ENCODE measurements at regions not wholly inside any gene's neighbourhood (a gene's known extent, or its start where the extent isn't known, plus 50 kb on each side); places are given as distances from the start of the nearest gene placed in this dataset.
"Not testable (repeated sequence)": the region's sequence is repeated elsewhere in the genome, so short reads cannot be mapped to it uniquely, and the experiment has no call there.

- intact Hi-C loops (cut with micrococcal nuclease); H3K4me2 ChIP-seq (ENCODE audit: insufficient read depth, low read length); H3K9ac ChIP-seq (replicated peaks; ENCODE audit: extremely low read depth, insufficient read depth, low read length); H3K9me1 ChIP-seq (replicated peaks; ENCODE audit: control insufficient read depth, extremely low read depth, insufficient read depth, low read length); POLR2A ChIA-PET; BruUV-seq (replicated peaks); H3K9me3 ChIP-seq (replicated peaks; ENCODE audit: control insufficient read depth, insufficient read depth, low read length); dilution Hi-C loops (cut with MboI; ENCODE audit: extremely low pct_ligation_motif_present, low sequenced_read_pairs); H3K27me3 ChIP-seq (ENCODE audit: control insufficient read depth in 2 of 2, insufficient read depth in 2 of 2, low read length in 2 of 2); H2AFZ ChIP-seq (ENCODE audit: low read depth, low read length); CTCF ChIA-PET; DNase-seq (ENCODE audit: low read depth, low spot score); H3K79me2 ChIP-seq (ENCODE audit: control insufficient read depth, insufficient read depth, low read length); H3K4me1 ChIP-seq (ENCODE audit: control insufficient read depth, extremely low read depth, insufficient read depth, low read length); H4K20me1 ChIP-seq (replicated peaks; ENCODE audit: control insufficient read depth, extremely low read depth, insufficient read depth, low read length); FAIRE-seq; H3K27ac ChIP-seq (ENCODE audit: insufficient read depth, low read depth, low read length); H3K36me3 ChIP-seq (ENCODE audit: control insufficient read depth in 2 of 2, extremely low read depth in 1 of 2, insufficient read depth in 2 of 2, low read length in 2 of 2); H3K4me3 ChIP-seq (replicated peaks in 1 of 3; ENCODE audit: insufficient read depth in 1 of 3, low read depth in 1 of 3, low read length in 3 of 3): not testable (repeated sequence)
These were observed 190.7 kb downstream of the TGIF2LX start for GRCh38 chrX:90112365-90112764.

GRCh38 chrX:90134947-90135346, 213.2 kb downstream of the TGIF2LX start:
- H3K4me1 ChIP-seq (ENCODE audit: control insufficient read depth, extremely low read depth, insufficient read depth, low read length); H3K27ac ChIP-seq (ENCODE audit: insufficient read depth, low read depth, low read length); H3K4me3 ChIP-seq (replicated peaks in 1 of 3; ENCODE audit: insufficient read depth in 1 of 3, low read depth in 1 of 3, low read length in 3 of 3); intact Hi-C loops (cut with micrococcal nuclease); POLR2A ChIA-PET; H4K20me1 ChIP-seq (replicated peaks; ENCODE audit: control insufficient read depth, extremely low read depth, insufficient read depth, low read length); H3K27me3 ChIP-seq (ENCODE audit: control insufficient read depth in 2 of 2, insufficient read depth in 2 of 2, low read length in 2 of 2); H3K36me3 ChIP-seq (ENCODE audit: control insufficient read depth in 2 of 2, extremely low read depth in 1 of 2, insufficient read depth in 2 of 2, low read length in 2 of 2); H2AFZ ChIP-seq (ENCODE audit: low read depth, low read length); CTCF ChIA-PET; FAIRE-seq; BruUV-seq (replicated peaks); DNase-seq (ENCODE audit: low read depth, low spot score); H3K9me1 ChIP-seq (replicated peaks; ENCODE audit: control insufficient read depth, extremely low read depth, insufficient read depth, low read length); H3K79me2 ChIP-seq (ENCODE audit: control insufficient read depth, insufficient read depth, low read length); H3K4me2 ChIP-seq (ENCODE audit: insufficient read depth, low read length); H3K9me3 ChIP-seq (replicated peaks; ENCODE audit: control insufficient read depth, insufficient read depth, low read length); H3K9ac ChIP-seq (replicated peaks; ENCODE audit: extremely low read depth, insufficient read depth, low read length); dilution Hi-C loops (cut with MboI; ENCODE audit: extremely low pct_ligation_motif_present, low sequenced_read_pairs): not testable (repeated sequence)

- H4K20me1 ChIP-seq (replicated peaks; ENCODE audit: control insufficient read depth, extremely low read depth, insufficient read depth, low read length); H3K4me2 ChIP-seq (ENCODE audit: insufficient read depth, low read length); intact Hi-C loops (cut with micrococcal nuclease); H3K9ac ChIP-seq (replicated peaks; ENCODE audit: extremely low read depth, insufficient read depth, low read length); DNase-seq (ENCODE audit: low read depth, low spot score); H3K79me2 ChIP-seq (ENCODE audit: control insufficient read depth, insufficient read depth, low read length); POLR2A ChIA-PET; H3K36me3 ChIP-seq (ENCODE audit: control insufficient read depth in 2 of 2, extremely low read depth in 1 of 2, insufficient read depth in 2 of 2, low read length in 2 of 2); BruUV-seq (replicated peaks); H3K9me3 ChIP-seq (replicated peaks; ENCODE audit: control insufficient read depth, insufficient read depth, low read length); H3K4me3 ChIP-seq (replicated peaks in 1 of 3; ENCODE audit: insufficient read depth in 1 of 3, low read depth in 1 of 3, low read length in 3 of 3); CTCF ChIA-PET; H3K27ac ChIP-seq (ENCODE audit: insufficient read depth, low read depth, low read length); H3K27me3 ChIP-seq (ENCODE audit: control insufficient read depth in 2 of 2, insufficient read depth in 2 of 2, low read length in 2 of 2); H3K4me1 ChIP-seq (ENCODE audit: control insufficient read depth, extremely low read depth, insufficient read depth, low read length); H3K9me1 ChIP-seq (replicated peaks; ENCODE audit: control insufficient read depth, extremely low read depth, insufficient read depth, low read length); H2AFZ ChIP-seq (ENCODE audit: low read depth, low read length); dilution Hi-C loops (cut with MboI; ENCODE audit: extremely low pct_ligation_motif_present, low sequenced_read_pairs); FAIRE-seq: not testable (repeated sequence)
These were observed 257.3 kb downstream of the TGIF2LX start for GRCh38 chrX:90178976-90179375.

- H3K9me3 ChIP-seq (replicated peaks; ENCODE audit: control insufficient read depth, insufficient read depth, low read length); H3K4me1 ChIP-seq (ENCODE audit: control insufficient read depth, extremely low read depth, insufficient read depth, low read length); FAIRE-seq; H3K4me2 ChIP-seq (ENCODE audit: insufficient read depth, low read length); dilution Hi-C loops (cut with MboI; ENCODE audit: extremely low pct_ligation_motif_present, low sequenced_read_pairs); POLR2A ChIA-PET; H3K27me3 ChIP-seq (ENCODE audit: control insufficient read depth in 2 of 2, insufficient read depth in 2 of 2, low read length in 2 of 2); H3K27ac ChIP-seq (ENCODE audit: insufficient read depth, low read depth, low read length); H3K36me3 ChIP-seq (ENCODE audit: control insufficient read depth in 2 of 2, extremely low read depth in 1 of 2, insufficient read depth in 2 of 2, low read length in 2 of 2); H2AFZ ChIP-seq (ENCODE audit: low read depth, low read length); H3K79me2 ChIP-seq (ENCODE audit: control insufficient read depth, insufficient read depth, low read length); intact Hi-C loops (cut with micrococcal nuclease); H3K9ac ChIP-seq (replicated peaks; ENCODE audit: extremely low read depth, insufficient read depth, low read length); H4K20me1 ChIP-seq (replicated peaks; ENCODE audit: control insufficient read depth, extremely low read depth, insufficient read depth, low read length); BruUV-seq (replicated peaks); H3K4me3 ChIP-seq (replicated peaks in 1 of 3; ENCODE audit: insufficient read depth in 1 of 3, low read depth in 1 of 3, low read length in 3 of 3); DNase-seq (ENCODE audit: low read depth, low spot score); CTCF ChIA-PET; H3K9me1 ChIP-seq (replicated peaks; ENCODE audit: control insufficient read depth, extremely low read depth, insufficient read depth, low read length): not testable (repeated sequence)
These were observed 267.3 kb downstream of the TGIF2LX start for GRCh38 chrX:90189046-90189445.

All from endothelial cell of umbilical vein (primary cell).